ENCODE measurements at regions not wholly inside any gene's neighbourhood (a gene's known extent, or its start where the extent isn't known, plus 50 kb on each side); places are given as distances from the start of the nearest gene placed in this dataset.

DNA sequence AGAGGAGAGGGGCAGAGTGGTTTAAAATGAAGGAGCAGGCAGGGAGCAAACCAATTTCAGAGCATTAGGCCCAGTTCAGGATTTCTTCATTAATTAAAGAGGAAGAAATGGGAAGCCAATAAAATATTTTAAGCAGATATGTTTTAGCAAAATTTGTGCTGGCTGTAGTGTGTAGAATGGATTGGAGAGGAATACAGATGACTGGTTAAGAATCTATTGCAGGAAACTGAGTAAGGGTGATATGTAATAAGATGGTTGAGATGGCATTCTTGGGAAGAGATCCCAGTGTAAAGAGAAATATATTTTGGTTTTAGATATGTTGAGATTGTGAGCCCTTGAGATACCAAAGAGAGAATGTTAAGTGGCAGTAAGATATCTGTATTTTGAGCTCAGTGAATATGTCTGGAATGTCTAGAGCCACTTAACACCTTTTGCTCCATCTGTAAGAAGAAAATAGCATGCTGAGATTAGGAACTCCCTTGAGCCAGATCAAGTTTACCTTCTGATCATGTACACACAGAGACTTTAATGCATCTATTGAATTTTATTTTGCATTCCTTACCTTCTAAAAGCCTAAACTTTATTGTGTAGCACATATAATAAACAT lies 79.5 kb upstream of the SLC27A6 start:
- no peak for TF ChIP-seq ZNF441 (CRISPR knock-in tag; IDR thresholded peaks at IDR 0.05; ENCODE audit: borderline replicate concordance)
- TF ChIP-seq, protein P1, sequence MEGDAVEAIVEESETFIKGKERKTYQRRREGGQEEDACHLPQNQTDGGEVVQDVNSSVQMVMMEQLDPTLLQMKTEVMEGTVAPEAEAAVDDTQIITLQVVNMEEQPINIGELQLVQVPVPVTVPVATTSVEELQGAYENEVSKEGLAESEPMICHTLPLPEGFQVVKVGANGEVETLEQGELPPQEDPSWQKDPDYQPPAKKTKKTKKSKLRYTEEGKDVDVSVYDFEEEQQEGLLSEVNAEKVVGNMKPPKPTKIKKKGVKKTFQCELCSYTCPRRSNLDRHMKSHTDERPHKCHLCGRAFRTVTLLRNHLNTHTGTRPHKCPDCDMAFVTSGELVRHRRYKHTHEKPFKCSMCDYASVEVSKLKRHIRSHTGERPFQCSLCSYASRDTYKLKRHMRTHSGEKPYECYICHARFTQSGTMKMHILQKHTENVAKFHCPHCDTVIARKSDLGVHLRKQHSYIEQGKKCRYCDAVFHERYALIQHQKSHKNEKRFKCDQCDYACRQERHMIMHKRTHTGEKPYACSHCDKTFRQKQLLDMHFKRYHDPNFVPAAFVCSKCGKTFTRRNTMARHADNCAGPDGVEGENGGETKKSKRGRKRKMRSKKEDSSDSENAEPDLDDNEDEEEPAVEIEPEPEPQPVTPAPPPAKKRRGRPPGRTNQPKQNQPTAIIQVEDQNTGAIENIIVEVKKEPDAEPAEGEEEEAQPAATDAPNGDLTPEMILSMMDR (CRISPR knock-in tag; IDR thresholded peaks at IDR 0.05): no peak
- no peak for TF ChIP-seq EZH2 (conservative IDR thresholded peaks at IDR 0.05; ENCODE audit: low read depth, low read length)
- TF ChIP-seq ZNF773 (CRISPR knock-in tag; IDR thresholded peaks at IDR 0.05; ENCODE audit: borderline replicate concordance): no peak
- no peak for TF ChIP-seq TCF7L2 (IDR thresholded peaks at IDR 0.05; ENCODE audit: low read depth, low read length)
- no peak for TF ChIP-seq POLR2A (IDR thresholded peaks at IDR 0.05; ENCODE audit: insufficient read depth in 1 of 2, low read depth in 2 of 2, low read length in 2 of 2)

All from HepG2 (cell line).